Neural crest cell (in vitro differentiated cells): ENCODE measurements at regions not wholly inside any gene's neighbourhood (a gene's known extent, or its start where the extent isn't known, plus 50 kb on each side); places are given as distances from the start of the nearest gene placed in this dataset.

ENCODE experiments used
- DNase-seq: peaks from one replicate; pipeline ENCODE4 v3.0.0; 2021; ENCODE audit warnings: low read depth, mixed read lengths, low spot score
- H3K27ac Mint-ChIP-seq: one replicate; pipeline ENCODE4 v1.8.0; 2021; ENCODE audit warnings: mild to moderate bottlenecking, mixed read lengths; ENCODE audit not compliant: unreplicated experiment
- H3K27me3 Mint-ChIP-seq: 2 replicates; pipeline ENCODE4 v1.8.0; 2021; ENCODE audit warnings: low read depth, mild to moderate bottlenecking, mixed read lengths
- H3K36me3 Mint-ChIP-seq: 2 replicates; pipeline ENCODE4 v1.8.0; 2021; ENCODE audit warnings: low read depth, mild to moderate bottlenecking, mixed read lengths
- H3K4me1 Mint-ChIP-seq: 2 replicates; pipeline ENCODE4 v1.8.0; 2021; ENCODE audit warnings: mixed read lengths
- H3K4me3 Mint-ChIP-seq: one replicate; pipeline ENCODE4 v1.8.0; 2021; ENCODE audit warnings: mild to moderate bottlenecking, mixed read lengths
- H3K9me3 Mint-ChIP-seq: 2 replicates; pipeline ENCODE4 v1.8.0; 2021; ENCODE audit warnings: mixed read lengths
- CTCF ChIP-seq: fragments of 200-600 bp; sonication (generic); conservative IDR thresholded peaks from 2 replicates; pipeline ENCODE4 v1.5.0; 2021; ENCODE audit warnings: antibody characterized with exemption, mild to moderate bottlenecking

- no peak overlapping the region for H3K27ac Mint-ChIP-seq
- H3K4me1 Mint-ChIP-seq = no peaks in the 10 kb centered on the region
- H3K4me3 Mint-ChIP-seq = no peak overlapping the region
- H3K9me3 Mint-ChIP-seq = peaks cover 2% of the 10 kb centered on the region
- TF ChIP-seq CTCF = no peak
- DNase-seq = no peak
- no peaks in the 10 kb centered on the region for H3K27me3 Mint-ChIP-seq
- H3K36me3 Mint-ChIP-seq = no peaks in the 10 kb centered on the region
These were observed 431.2 kb downstream of the SH2D4B start for GRCh38 chr10:80968903-80969302.

- DNase-seq = no peak
- Mint-ChIP-seq H3K36me3 (no peaks in the 10 kb centered on the region), H3K4me1 (no peaks in the 10 kb centered on the region), H3K4me3 (no peak overlapping the region), H3K27me3 (no peaks in the 10 kb centered on the region), H3K27ac (no peak overlapping the region), H3K9me3 (peaks cover 2% of the 10 kb centered on the region)
- no peak for TF ChIP-seq CTCF
These were observed 433.8 kb downstream of the SH2D4B start for GRCh38 chr10:80971461-80971860.

GRCh38 chr10:80976658-80977057 is 439.0 kb downstream of the SH2D4B start:
- H3K27me3 Mint-ChIP-seq = no peaks in the 10 kb centered on the region
- H3K27ac Mint-ChIP-seq = no peak overlapping the region
- no peaks in the 10 kb centered on the region for H3K36me3 Mint-ChIP-seq

GRCh38 chr10:80985102-80985501 is 447.4 kb downstream of the SH2D4B start:
- Mint-ChIP-seq H3K27ac (no peak overlapping the region), H3K4me3 (no peak overlapping the region), H3K27me3 (no peaks in the 10 kb centered on the region), H3K36me3 (no peaks in the 10 kb centered on the region), H3K4me1 (no peaks in the 10 kb centered on the region), H3K9me3 (no peaks in the 10 kb centered on the region)
- DNase-seq = no peak
- TF ChIP-seq CTCF = no peak

More at GRCh38 chr10:80976658-80977057, 439.0 kb downstream of the SH2D4B start:
- Mint-ChIP-seq H3K4me1 (no peaks in the 10 kb centered on the region), H3K9me3 (peaks cover 5% of the 10 kb centered on the region), H3K4me3 (no peak overlapping the region)
- no peak for TF ChIP-seq CTCF
- DNase-seq = no peak

GRCh38 chr10:80986596-80986995 is 448.9 kb downstream of the SH2D4B start:
- H3K36me3 Mint-ChIP-seq = no peaks in the 10 kb centered on the region
- no peak for TF ChIP-seq CTCF
- no peak overlapping the region for H3K27ac Mint-ChIP-seq
- H3K4me3 Mint-ChIP-seq = no peak overlapping the region
- no peak for DNase-seq
- H3K27me3 Mint-ChIP-seq = no peaks in the 10 kb centered on the region
- H3K9me3 Mint-ChIP-seq = peaks cover 8% of the 10 kb centered on the region
- no peaks in the 10 kb centered on the region for H3K4me1 Mint-ChIP-seq

GRCh38 chr10:80988755-80989154 is 451.1 kb downstream of the SH2D4B start:
- H3K27me3 Mint-ChIP-seq = no peaks in the 10 kb centered on the region
- H3K4me3 Mint-ChIP-seq = no peak overlapping the region
- peaks cover 17% of the 10 kb centered on the region for H3K9me3 Mint-ChIP-seq
- no peaks in the 10 kb centered on the region for H3K36me3 Mint-ChIP-seq
- TF ChIP-seq CTCF = no peak
- H3K27ac Mint-ChIP-seq = no peak overlapping the region
- no peaks in the 10 kb centered on the region for H3K4me1 Mint-ChIP-seq
- no peak for DNase-seq
